IPS-15b (cell line): ENCODE measurements at regions not wholly inside any gene's neighbourhood (a gene's known extent, or its start where the extent isn't known, plus 50 kb on each side); places are given as distances from the start of the nearest gene placed in this dataset.

ENCODE experiments used
- H3K27me3 ChIP-seq: one replicate; pipeline ENCODE4 v1.6.1; 2013; ENCODE audit warnings: low read length; ENCODE audit not compliant: control insufficient read depth, insufficient read depth
- H3K36me3 ChIP-seq: one replicate; pipeline ENCODE4 v1.6.1; 2013; ENCODE audit warnings: low read length; ENCODE audit not compliant: control insufficient read depth, insufficient read depth
- H3K4me1 ChIP-seq: one replicate; pipeline ENCODE4 v1.6.1; 2013; ENCODE audit warnings: mild to moderate bottlenecking, low read length; ENCODE audit not compliant: control insufficient read depth, insufficient read depth
- H3K4me3 ChIP-seq: one replicate; pipeline ENCODE4 v1.5.1; 2013; ENCODE audit warnings: low read depth, low read length
- H3K9ac ChIP-seq: one replicate; pipeline ENCODE4 v1.6.1; 2013; ENCODE audit warnings: low read depth, mild to moderate bottlenecking, low read length
- H3K9me3 ChIP-seq: one replicate; pipeline ENCODE4 v1.6.1; 2013; ENCODE audit warnings: mild to moderate bottlenecking, low read length; ENCODE audit not compliant: control insufficient read depth, insufficient read depth

GRCh38 chr15:46713045-46713444, 1004.3 kb upstream of the SEMA6D start:
- Histone ChIP-seq H3K4me3 (no peak overlapping the region), H3K27me3 (no peaks in the 10 kb centered on the region), H3K9me3 (no peaks in the 10 kb centered on the region), H3K9ac (no peak overlapping the region), H3K36me3 (no peaks in the 10 kb centered on the region), H3K4me1 (no peaks in the 10 kb centered on the region)

- H3K4me3 ChIP-seq, result no peak overlapping the region
- no peaks in the 10 kb centered on the region for H3K27me3 ChIP-seq
- no peaks in the 10 kb centered on the region for H3K36me3 ChIP-seq
- no peak overlapping the region for H3K9ac ChIP-seq
- no peaks in the 10 kb centered on the region for H3K9me3 ChIP-seq
- H3K4me1 ChIP-seq, result no peaks in the 10 kb centered on the region
Observed at GRCh38 chr15:46714950-46715349, 1002.4 kb upstream of the SEMA6D start.

- Histone ChIP-seq H3K4me3 (no peak overlapping the region), H3K9me3 (no peaks in the 10 kb centered on the region), H3K4me1 (no peaks in the 10 kb centered on the region), H3K9ac (no peak overlapping the region), H3K27me3 (no peaks in the 10 kb centered on the region), H3K36me3 (no peaks in the 10 kb centered on the region)
Observed at GRCh38 chr15:46723308-46723707, 994.0 kb upstream of the SEMA6D start.

GRCh38 chr15:46732060-46732459, 985.2 kb upstream of the SEMA6D start:
- Histone ChIP-seq H3K27me3 (no peaks in the 10 kb centered on the region), H3K9me3 (no peaks in the 10 kb centered on the region)

GRCh38 chr15:46735115-46735514, 982.2 kb upstream of the SEMA6D start:
- Histone ChIP-seq H3K4me3 (no peak overlapping the region), H3K9ac (no peak overlapping the region), H3K9me3 (no peaks in the 10 kb centered on the region), H3K27me3 (no peaks in the 10 kb centered on the region), H3K36me3 (no peaks in the 10 kb centered on the region), H3K4me1 (no peaks in the 10 kb centered on the region)

More at GRCh38 chr15:46732060-46732459, 985.2 kb upstream of the SEMA6D start:
- Histone ChIP-seq H3K4me3 (no peak overlapping the region), H3K9ac (no peak overlapping the region), H3K4me1 (no peaks in the 10 kb centered on the region), H3K36me3 (no peaks in the 10 kb centered on the region)

GRCh38 chr15:46751303-46751702, 966.0 kb upstream of the SEMA6D start:
- H3K27me3 ChIP-seq, result no peaks in the 10 kb centered on the region
- H3K9ac ChIP-seq, result no peak overlapping the region
- peaks cover 2% of the 10 kb centered on the region for H3K9me3 ChIP-seq
- no peaks in the 10 kb centered on the region for H3K36me3 ChIP-seq
- H3K4me1 ChIP-seq, result no peaks in the 10 kb centered on the region
- no peak overlapping the region for H3K4me3 ChIP-seq

GRCh38 chr15:46753946-46754345, 963.4 kb upstream of the SEMA6D start:
- H3K9ac ChIP-seq, result no peak overlapping the region
- H3K4me1 ChIP-seq, result no peaks in the 10 kb centered on the region
- H3K27me3 ChIP-seq, result no peaks in the 10 kb centered on the region
- H3K9me3 ChIP-seq, result peaks cover 6% of the 10 kb centered on the region
- H3K36me3 ChIP-seq, result no peaks in the 10 kb centered on the region
- H3K4me3 ChIP-seq, result no peak overlapping the region

- H3K9ac ChIP-seq, result no peak overlapping the region
- H3K9me3 ChIP-seq, result no peaks in the 10 kb centered on the region
- no peaks in the 10 kb centered on the region for H3K36me3 ChIP-seq
- H3K27me3 ChIP-seq, result no peaks in the 10 kb centered on the region
- no peaks in the 10 kb centered on the region for H3K4me1 ChIP-seq
- H3K4me3 ChIP-seq, result no peak overlapping the region
Observed at GRCh38 chr15:46763091-46763490, 954.2 kb upstream of the SEMA6D start.

GRCh38 chr15:46764851-46765250, 952.5 kb upstream of the SEMA6D start:
- H3K36me3 ChIP-seq, result no peaks in the 10 kb centered on the region
- peaks cover 6% of the 10 kb centered on the region for H3K9me3 ChIP-seq
- H3K4me3 ChIP-seq, result no peak overlapping the region
- H3K4me1 ChIP-seq, result no peaks in the 10 kb centered on the region
- no peak overlapping the region for H3K9ac ChIP-seq
- H3K27me3 ChIP-seq, result no peaks in the 10 kb centered on the region

GRCh38 chr15:46766021-46766420, 951.3 kb upstream of the SEMA6D start:
- no peak overlapping the region for H3K9ac ChIP-seq
- H3K9me3 ChIP-seq, result peaks cover 6% of the 10 kb centered on the region
- H3K4me1 ChIP-seq, result no peaks in the 10 kb centered on the region
- H3K36me3 ChIP-seq, result no peaks in the 10 kb centered on the region
- no peaks in the 10 kb centered on the region for H3K27me3 ChIP-seq
- no peak overlapping the region for H3K4me3 ChIP-seq

GRCh38 chr15:46768287-46768686, 949.0 kb upstream of the SEMA6D start:
- no peaks in the 10 kb centered on the region for H3K27me3 ChIP-seq
- no peak overlapping the region for H3K9ac ChIP-seq
- no peak overlapping the region for H3K4me3 ChIP-seq
- no peaks in the 10 kb centered on the region for H3K36me3 ChIP-seq
- H3K9me3 ChIP-seq, result peaks cover 6% of the 10 kb centered on the region
- no peaks in the 10 kb centered on the region for H3K4me1 ChIP-seq

- H3K4me1 ChIP-seq, result no peaks in the 10 kb centered on the region
- H3K4me3 ChIP-seq, result no peak overlapping the region
- no peak overlapping the region for H3K9ac ChIP-seq
- no peaks in the 10 kb centered on the region for H3K27me3 ChIP-seq
- peaks cover 6% of the 10 kb centered on the region for H3K9me3 ChIP-seq
- no peaks in the 10 kb centered on the region for H3K36me3 ChIP-seq
Observed at GRCh38 chr15:46773016-46773415, 944.3 kb upstream of the SEMA6D start.

GRCh38 chr15:46778876-46779275, 938.4 kb upstream of the SEMA6D start:
- no peaks in the 10 kb centered on the region for H3K36me3 ChIP-seq
- no peaks in the 10 kb centered on the region for H3K4me1 ChIP-seq
- H3K9me3 ChIP-seq, result no peaks in the 10 kb centered on the region
- no peak overlapping the region for H3K4me3 ChIP-seq
- no peak overlapping the region for H3K9ac ChIP-seq
- H3K27me3 ChIP-seq, result no peaks in the 10 kb centered on the region
